CD4-positive, alpha-beta T cell treated with Interleukin-6 for 4 hours (primary cell): ENCODE measurements at regions not wholly inside any gene's neighbourhood (a gene's known extent, or its start where the extent isn't known, plus 50 kb on each side); places are given as distances from the start of the nearest gene placed in this dataset.
"Not testable (repeated sequence)": the region's sequence is repeated elsewhere in the genome, so short reads cannot be mapped to it uniquely, and the experiment has no call there.

Experiments used
- DNase-seq: peaks from one replicate; pipeline ENCODE4 v3.0.0-alpha.2; 2020; ENCODE audit warnings: mixed read lengths

GRCh38 chrX:140447150-140447549, 57.7 kb downstream of the SOX3 start:
- no peak for DNase-seq

GRCh38 chrX:140440876-140441275, 64.0 kb downstream of the SOX3 start:
- no peak for DNase-seq

- no peak for DNase-seq
Measured at GRCh38 chrX:140439476-140439875, 65.4 kb downstream of the SOX3 start.

- DNase-seq = no peak
Measured at GRCh38 chrX:140434347-140434746, 70.5 kb downstream of the SOX3 start.

GRCh38 chrX:140433582-140433981, 71.3 kb downstream of the SOX3 start:
- no peak for DNase-seq

- no peak for DNase-seq
Measured at GRCh38 chrX:140432346-140433175, 72.3 kb downstream of the SOX3 start.

GRCh38 chrX:140431521-140431920, 73.3 kb downstream of the SOX3 start:
- DNase-seq = no peak

- no peak for DNase-seq
Measured at GRCh38 chrX:140425712-140426395, 79.0 kb downstream of the SOX3 start.

- no peak for DNase-seq
Measured at GRCh38 chrX:140422501-140422900, 82.4 kb downstream of the SOX3 start.

- DNase-seq = not testable (repeated sequence)
Measured at GRCh38 chrX:140402131-140402530, 102.7 kb downstream of the SOX3 start.

GRCh38 chrX:140396326-140396725, 108.5 kb downstream of the SOX3 start:
- not testable (repeated sequence) for DNase-seq

GRCh38 chrX:140393507-140393906, 111.4 kb downstream of the SOX3 start:
- DNase-seq = no peak

GRCh38 chrX:140391313-140391712, 113.6 kb downstream of the SOX3 start:
- DNase-seq = no peak

- DNase-seq = no peak
Measured at GRCh38 chrX:140389331-140389730, 115.5 kb downstream of the SOX3 start.

- DNase-seq = no peak
Measured at GRCh38 chrX:140362861-140363260, 142.0 kb downstream of the SOX3 start.

GRCh38 chrX:140360924-140361323, 143.9 kb downstream of the SOX3 start:
- no peak for DNase-seq

GRCh38 chrX:140360284-140360683, 144.6 kb downstream of the SOX3 start:
- DNase-seq = no peak

GRCh38 chrX:140355922-140356321, 148.9 kb downstream of the SOX3 start:
- no peak for DNase-seq

- no peak for DNase-seq
Measured at GRCh38 chrX:140355429-140355828, 149.4 kb downstream of the SOX3 start.

GRCh38 chrX:140354431-140355120, 150.3 kb downstream of the SOX3 start:
- no peak for DNase-seq

- no peak for DNase-seq
Measured at GRCh38 chrX:140346729-140347128, 158.1 kb downstream of the SOX3 start.

- no peak for DNase-seq
Measured at GRCh38 chrX:140343226-140343868, 161.5 kb downstream of the SOX3 start.

GRCh38 chrX:140342410-140342809, 162.5 kb downstream of the SOX3 start:
- no peak for DNase-seq
